Amniotic stem cell (primary cell): ENCODE measurements at regions not wholly inside any gene's neighbourhood (a gene's known extent, or its start where the extent isn't known, plus 50 kb on each side); places are given as distances from the start of the nearest gene placed in this dataset.

Experiments
- DNase-seq: peaks from one replicate; lab custom pipeline; 2025; lab: John Stamatoyannopoulos, UW

DNA sequence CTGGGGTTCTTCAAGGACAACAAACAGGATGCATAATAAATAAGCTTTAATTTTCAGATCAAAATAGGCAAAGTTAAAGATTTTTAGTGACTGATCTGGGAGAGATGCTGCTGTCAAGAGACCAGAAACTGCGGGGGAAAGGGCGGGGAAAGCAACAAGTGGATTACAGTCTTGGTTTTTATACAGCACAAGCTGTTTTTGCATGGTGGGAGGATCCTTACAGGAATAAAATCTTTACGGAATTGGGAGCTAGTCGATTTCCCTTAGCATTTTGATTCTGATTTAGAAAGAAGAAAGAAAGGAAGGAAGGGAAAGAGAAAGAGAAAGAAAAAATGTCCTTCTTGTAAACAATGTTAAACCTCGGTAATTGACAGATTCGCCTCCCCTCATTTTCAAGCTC lies 242.3 kb upstream of the SP8 start:
- DNase-seq = no peak

DNA sequence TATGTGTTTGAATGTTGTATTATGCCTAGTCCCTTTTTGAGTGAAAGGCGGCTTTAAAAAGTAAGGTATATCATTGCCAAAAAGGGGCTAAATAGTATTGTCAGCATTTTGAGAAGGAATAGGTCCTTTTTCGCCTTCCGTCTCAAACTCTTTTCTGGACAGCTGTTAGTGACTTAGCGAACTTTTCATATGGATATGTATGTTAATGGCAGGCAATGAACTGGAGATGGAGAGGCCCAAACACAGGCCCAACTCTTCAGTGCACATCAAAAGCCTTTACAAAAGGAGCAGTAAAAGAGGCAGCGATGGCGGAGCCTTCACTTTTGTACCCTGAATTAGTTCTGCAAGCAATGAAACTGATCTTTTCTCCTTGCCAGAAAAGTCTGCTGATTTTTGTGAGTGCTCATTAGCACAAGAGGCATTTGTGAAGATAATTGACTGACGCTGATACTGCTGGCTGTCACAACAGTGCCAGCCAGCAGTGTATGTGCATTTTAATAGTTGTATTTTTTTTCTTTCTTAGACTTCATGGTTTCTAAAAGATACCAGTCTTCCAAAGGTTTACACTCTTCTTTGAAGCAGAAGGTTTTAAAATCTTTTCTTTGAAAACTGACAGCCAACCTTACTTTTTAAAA lies 243.7 kb upstream of the SP8 start:
- no peak for DNase-seq

DNA sequence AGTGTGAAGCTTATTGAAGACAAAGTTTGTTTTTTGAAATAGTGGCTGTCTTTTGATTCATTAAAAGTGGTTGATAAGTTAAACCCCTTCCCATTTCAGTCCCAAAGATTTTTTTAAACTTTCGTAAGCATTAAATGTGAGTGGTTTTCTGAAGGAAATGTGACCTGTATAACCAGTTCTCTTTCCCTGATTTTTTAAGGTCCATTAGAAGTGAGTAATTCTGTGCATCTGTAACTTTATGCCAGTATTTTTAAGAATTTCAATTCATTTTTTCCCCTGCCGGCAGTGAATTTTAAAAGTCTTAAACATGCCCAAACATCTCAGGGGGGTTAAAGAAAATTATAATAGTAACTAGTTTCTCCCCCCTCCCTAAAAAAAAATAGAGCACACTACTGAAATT lies 254.6 kb upstream of the SP8 start:
- DNase-seq = no peak

DNA sequence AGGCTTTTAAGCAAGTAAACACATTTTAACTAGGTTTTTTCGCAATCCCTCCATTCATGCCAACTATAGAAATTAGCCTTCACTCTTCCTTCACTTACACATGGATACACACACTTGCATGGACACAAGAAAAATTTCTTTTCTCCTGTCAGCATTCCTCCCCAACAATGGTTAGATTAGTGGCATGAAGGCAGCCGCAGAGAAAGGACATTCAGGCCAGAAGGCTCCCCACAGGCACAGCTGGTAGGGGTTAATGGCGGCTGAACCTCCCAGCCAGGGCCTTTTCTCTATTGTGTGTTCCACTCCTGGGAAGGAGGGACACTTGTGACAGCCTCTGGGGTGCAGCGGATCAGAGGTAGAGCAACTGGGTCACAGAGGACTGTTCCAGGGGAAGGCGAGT lies 255.0 kb upstream of the SP8 start:
- no peak for DNase-seq

DNA sequence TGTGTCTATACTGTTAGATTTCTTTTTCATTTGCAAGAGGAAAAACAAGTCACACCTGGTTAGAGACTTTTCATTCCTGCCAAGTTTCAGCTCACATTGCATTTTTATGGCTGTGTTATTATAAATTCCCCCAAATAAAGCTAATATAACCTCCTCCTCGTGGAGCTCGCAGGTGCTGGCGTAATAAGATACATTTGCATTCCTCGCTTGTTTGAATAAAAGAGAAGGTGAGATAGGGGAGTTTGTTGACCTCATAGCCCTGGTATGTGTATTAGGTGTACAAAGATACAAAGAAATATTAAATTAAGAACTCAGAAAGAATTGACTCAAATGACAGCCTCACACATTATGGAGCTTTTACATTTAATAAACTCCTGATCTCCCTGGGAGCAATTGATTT lies 257.7 kb upstream of the SP8 start:
- no peak for DNase-seq

DNA sequence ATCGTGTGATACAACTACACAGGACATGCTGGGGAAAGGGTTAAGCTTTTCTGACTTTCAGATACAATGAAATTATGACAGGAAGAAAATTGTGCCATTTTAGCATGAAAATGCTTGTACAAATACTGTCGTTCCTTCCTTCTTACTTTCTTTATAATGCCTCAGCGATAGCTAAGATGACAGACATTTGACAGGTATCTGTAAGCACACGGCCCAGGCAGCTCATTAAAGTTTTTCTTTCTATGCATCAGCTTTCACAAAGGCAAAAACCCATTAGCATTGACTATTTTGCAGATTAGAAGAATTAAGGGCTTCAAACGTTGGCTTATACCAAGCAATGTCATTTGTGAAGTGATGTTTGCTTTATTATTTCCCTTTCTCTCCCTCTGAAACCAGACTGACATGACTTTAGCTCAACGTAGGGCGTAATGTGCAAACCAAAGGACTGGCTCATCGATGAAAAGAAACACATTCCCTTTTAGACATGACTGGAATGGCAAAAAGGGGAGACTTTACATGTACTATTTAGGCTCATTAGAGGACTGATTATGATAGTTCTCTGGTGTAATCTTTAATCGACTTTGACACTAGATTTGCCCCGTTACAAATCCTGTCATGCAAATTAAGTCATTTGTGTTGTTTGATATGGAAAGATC lies 258.4 kb upstream of the SP8 start:
- no peak for DNase-seq

DNA sequence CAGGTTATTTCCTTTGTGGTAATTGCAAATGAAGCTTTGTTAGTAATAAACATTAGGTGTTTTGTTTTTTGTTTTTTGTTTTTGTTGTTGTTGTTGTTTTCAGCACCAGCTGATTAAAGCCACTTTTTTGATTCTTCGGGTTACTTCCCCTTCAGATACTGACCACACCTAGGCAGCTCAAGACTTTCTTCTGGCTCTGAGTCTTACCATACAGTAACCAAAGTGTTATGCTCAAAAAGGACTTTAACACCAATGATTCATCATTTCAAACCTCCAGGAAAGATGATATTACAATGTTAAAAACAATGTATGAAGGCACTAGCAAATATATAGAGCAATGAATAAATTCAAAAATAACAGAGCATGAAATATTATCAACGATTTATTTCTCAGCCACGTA lies 265.2 kb upstream of the SP8 start:
- DNase-seq = no peak

DNA sequence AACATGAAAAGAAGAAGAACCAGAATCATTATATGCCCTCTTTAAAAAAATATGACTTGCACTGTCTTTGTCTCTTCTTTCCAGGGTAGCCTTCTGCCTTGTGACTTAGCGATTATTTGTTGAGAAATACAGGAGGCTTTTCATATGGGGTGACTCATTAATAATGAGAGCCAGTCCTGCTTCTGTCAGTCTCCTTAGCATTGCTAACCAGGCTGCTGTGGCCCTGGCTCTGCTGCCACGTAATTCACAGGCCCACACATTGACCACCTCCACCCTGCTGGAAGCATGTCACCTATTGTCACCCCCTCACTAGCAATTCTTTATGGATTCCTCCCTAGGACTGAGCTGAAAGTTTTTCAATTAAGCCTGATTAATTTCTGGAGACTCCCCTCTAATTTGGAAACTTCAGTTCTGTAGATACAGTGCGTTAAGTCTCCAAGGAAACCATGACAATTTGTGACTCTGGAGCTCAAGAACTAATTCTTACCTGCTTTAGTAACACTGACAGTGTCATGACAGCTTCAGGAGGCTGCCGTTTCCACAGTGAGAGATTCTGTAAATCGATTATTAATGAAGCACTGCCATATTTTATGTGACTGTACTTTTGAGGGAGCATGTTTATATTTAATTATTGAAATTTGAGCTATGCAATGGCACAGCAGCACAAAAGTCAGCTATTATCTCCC lies 267.9 kb upstream of the SP8 start:
- no peak for DNase-seq

DNA sequence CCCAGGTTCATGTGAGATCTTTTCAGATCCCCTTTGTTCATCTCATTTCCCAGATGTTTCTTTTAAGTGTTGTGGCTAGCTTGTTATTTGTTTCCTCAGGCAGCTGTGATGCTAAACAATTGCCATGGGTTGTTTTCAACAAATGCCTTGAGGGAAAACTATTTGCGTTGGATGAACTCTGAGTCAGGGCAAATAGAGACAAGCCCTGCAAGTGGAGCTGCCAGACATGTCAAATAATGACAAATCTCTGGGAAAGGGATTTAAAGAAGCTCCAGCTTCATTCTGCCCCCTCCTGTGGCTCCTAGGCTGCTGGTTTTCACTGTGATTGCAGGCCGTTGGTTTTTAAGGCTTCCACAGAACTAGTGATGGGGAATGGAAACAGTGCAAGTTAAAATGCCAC lies 272.4 kb upstream of the SP8 start:
- DNase-seq = no peak

DNA sequence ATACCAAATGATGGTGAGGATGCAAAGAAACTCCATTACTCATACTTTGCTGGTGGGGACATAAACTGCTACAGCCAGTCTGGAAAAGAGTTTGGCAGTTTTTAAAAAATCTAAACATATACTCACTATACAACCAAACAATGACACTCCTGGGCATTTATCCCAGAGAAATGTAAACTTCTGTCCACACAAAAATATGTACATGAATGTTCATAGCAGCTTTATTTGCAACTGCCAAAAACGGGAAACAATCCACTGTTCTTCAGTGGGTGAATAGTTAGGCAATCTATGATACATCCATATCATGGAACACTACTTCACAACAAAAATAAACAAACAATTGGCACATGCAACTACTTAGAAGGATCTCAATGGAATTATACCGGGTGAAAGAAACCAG lies 276.4 kb upstream of the SP8 start:
- no peak for DNase-seq

DNA sequence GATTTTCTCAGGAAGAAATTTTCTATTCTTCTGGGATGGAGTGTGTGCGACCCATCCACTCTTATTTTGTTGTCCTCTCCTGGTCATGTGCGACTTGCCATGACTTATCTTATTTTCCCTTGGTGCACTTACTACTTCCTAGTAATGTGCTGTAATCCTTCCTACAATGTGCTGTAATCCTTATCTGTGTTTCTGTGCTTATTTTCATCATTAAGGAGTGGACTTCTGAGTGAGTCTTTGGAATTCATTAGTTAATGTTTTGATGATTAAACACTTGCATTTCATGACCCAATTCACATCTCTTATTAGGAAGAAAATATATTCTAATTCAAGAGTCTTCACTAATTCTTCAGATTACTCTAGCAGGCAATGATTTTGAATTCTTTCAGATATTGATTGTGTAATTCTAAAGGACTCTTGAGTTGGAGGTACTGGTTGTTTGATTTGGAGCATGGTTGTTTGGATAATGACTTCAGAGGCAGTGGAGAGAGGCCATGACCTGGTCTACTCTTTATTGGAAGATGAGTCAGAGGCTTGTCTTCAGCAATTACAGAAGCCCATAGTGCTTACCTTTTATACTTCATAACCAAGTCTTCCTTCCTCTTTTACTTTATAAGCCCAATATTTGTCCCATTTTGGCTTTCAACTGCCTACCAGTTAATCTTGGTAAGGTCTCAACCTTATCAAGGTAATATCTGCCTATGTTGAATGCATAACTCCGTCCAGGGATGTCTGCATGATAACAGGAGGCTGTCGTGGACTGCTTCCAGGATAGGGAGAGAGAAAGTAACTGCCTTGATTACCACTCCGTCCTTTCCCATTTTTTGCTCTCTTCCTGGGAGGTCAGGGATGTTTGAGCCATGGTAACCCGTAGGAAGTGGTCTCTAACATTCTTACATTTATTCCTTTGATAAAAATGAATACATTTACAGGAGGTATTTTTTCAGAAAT lies 278.3 kb upstream of the SP8 start:
- DNase-seq = no peak

DNA sequence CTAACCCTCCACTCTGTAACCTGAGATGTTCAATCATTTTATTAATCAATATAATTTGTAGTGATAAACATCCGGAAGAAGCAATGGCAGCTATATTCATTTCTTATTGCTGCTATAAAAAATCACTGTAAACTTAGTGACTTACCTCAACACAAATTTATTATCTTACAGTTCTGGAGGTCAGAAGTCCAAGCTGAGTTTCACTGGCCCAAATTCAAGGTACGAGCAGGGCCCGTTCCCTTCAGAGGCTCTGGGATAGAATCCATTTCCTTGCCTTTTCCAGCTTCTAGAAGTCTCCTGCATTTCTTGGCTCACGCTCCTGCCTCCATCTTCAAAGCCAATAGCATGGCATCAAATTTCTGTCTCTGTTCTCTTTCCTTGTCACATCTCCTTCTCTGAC lies 279.5 kb upstream of the SP8 start:
- no peak for DNase-seq

DNA sequence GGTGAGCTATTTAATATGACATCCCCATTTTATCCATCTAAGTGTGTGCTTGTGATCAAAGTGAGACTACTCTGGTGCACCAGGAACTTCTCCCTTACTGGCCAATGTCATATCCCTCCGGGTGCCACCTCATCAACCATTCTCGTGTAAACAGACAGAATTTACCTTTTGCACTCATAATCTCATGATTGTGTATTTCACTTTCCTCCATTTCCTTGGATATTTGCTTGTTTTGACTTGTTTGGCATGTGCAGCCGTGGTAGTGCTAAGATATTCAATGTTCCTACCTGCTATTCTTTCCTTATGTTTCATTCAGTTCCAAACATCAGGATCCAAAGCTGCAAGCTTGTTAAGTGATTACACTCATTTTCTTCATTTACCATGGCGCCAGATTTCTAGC lies 280.5 kb upstream of the SP8 start:
- DNase-seq = no peak

DNA sequence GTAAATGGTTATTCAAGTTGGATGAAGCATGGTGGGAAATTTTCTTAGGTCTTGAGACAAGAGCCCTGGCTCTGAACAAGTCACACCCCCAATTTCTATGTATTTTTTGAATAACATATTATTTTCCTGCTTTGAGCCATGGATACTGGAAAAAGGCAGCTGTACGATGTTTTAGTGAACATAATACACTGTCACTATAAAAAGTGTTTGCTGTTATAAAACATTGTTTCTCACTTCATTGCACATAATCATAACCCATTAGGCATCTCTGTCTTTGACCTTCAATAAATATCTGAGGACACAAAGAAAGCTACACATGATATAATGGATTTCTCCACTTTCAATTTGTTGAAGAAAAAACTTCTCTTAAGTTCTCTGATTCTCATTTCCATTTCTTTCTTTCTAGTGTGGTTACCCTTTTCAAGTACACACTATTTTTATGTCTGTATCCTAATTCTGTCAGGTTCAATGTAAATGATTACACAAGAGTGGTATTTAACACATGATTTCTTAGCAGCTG lies 283.9 kb upstream of the SP8 start:
- DNase-seq = no peak

DNA sequence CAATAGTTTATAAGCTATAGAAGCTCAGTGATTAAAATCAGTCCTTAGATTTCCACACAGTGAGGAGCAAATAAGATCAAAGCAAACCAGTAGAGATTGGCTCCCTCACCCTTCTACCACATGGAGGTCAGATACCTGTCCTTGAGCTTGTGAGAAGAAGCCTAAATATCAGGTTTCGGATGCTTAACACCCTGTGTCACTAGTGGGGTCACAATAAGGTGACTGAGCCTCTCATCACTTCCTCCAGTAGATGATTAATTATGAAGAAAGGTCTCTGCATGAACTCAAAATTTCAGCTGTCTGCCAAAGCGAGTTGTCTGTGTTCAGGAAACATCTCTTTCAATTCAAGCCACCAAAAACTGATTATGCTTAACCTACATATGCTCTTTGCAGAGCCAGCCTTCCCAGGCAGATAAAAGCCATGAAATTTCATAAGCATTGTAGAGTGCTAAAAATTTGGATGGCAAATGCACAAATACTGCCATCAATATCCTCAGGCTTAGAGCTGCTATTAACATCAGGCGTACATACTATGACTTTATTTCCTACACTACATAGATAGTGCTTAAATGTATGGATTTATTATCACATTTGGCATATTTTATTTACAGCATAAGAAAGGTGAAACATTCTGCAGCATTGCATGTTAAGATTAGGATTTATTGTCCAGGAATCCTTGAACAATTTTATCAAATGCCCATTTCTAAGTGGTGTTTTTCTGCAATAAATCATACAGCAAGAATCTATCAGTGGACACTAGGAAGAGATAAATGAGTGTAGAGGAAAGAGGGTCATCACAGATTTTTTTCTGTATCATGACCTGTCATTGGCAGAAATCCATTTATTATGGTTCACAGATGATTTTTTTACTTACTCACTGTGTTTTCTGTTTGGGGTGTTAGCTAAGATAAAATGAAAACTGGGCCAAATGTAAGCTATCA lies 285.1 kb upstream of the SP8 start:
- no peak for DNase-seq

DNA sequence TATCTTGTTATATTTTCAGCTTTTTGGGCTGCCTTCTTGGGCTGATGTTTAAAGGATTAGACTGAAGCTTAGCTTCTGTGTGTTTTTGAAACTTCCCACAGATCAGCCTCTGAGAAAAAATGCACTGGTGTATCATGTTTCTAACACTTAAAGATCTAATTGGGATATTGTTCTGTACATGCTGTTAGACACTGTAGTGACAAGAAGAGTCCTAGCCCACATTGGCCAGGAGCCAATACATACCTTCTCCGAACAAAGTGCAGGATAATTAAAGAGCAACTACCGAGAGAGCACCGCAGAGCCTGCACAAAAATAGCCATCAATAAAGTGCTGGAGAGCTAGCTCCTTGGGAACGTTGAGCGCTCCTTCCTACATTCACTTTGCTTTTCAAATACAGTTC lies 289.4 kb upstream of the SP8 start:
- no peak for DNase-seq

DNA sequence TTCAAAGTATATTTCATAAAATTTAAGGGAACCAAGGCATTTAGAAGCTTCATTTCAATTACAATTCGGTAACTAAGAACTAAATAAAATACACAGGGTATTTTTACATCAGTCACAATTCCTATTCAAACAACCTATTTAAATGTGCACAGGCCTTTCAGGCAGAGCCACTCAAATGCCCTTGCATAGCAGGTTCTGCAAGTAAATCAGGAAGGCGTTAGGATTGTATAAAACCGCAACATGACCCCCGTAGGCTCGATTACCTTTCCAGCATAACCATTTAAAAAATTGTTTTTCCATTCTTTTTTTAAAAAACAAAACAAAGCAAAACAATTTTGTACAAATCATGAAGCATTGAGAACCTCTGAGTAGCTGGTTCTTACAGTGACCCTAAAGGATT lies 289.9 kb upstream of the SP8 start:
- no peak for DNase-seq

DNA sequence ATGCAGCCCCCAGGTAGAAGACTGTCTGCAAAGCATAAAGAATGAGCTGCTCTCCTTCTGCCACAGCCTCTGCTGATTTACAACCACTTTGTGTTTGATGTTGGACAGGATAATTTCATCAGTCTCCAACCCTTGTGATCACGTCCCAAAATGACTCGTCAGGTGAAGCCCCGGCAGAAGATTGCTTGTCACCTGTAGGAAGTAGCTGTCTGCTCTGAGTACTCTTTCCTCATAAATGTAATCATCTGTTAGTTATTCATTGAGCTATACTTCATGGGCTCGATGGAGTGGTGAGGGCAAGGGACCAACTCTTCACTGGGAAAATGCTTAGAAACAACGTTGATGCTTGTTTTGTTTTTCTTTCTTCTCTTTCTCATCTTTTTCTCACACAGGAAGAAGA lies 290.9 kb upstream of the SP8 start:
- no peak for DNase-seq

DNA sequence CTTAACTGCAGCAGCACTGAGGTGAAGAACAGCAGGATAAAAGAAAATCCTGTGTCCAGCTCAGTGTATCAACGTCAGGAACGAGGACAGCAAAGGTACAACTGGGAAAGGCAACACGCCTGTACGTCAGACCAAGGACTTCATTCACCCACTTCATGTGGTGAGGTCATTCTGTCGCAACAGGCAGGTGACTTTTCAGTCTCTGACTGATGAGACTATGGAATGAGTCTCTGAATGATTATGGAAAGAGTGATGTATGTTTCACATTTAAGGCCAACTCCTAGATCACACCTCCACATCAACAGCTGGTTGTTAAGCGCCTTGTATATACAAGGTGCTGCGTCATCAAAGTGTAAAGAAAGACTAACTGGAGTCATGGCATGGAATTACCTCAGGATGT lies 297.6 kb upstream of the SP8 start:
- no peak for DNase-seq

DNA sequence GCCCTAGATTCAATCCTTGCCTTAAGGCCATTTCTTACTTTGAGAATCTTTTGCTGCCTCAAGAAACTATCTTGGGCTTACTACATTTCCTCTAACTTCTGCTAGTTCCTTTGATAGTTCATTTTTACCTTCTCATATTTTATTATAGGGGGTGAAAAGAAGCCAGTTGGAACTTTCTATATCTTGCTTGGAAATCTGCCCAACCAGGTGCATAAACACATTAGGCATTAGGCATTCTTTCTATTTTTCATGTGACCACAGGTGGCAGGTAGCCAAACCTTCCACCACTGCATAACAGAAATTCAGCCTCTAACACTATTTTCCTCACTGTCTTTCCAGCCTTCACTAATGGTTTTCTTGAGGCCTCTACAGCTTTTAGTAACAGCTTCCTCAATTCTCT lies 300.0 kb upstream of the SP8 start:
- DNase-seq = no peak

DNA sequence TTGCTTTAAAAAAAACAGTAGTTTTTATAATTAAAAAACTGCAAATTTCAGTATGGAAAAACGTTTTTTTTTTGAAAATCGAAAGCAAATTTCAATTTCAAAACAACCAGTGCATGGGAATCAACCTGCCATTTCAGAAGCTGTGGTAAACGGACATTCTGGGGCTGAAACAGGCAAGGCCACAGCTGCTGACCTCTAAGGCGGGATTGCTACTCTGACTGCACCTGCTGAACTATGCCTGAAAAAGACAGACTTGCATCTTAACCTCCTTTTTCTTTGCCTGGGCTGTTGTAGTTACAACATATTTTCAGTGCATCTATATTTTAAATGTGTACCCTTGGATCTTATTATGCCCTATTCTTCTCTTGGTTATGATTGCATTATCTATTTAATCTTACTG lies 303.0 kb upstream of the SP8 start:
- DNase-seq = no peak
